Endodermal cell (in vitro differentiated cells): ENCODE measurements at regions not wholly inside any gene's neighbourhood (a gene's known extent, or its start where the extent isn't known, plus 50 kb on each side); places are given as distances from the start of the nearest gene placed in this dataset.

Source experiments
- DNase-seq: peaks from one replicate; pipeline ENCODE4 v3.0.0-alpha.2; 2017
- H3K27ac ChIP-seq: 2 replicates; pipeline ENCODE4 v1.5.1; 2013; ENCODE audit warnings: mild to moderate bottlenecking, low read depth, low read length, moderate library complexity
- H3K27me3 ChIP-seq: 2 replicates; pipeline ENCODE4 v1.6.1; 2013; ENCODE audit warnings: mild to moderate bottlenecking, low read length, moderate library complexity; ENCODE audit not compliant: insufficient read depth, control insufficient read depth, poor library complexity, severe bottlenecking
- H3K36me3 ChIP-seq: 2 replicates; pipeline ENCODE4 v1.7.0; 2013; ENCODE audit warnings: mild to moderate bottlenecking, low read length, moderate library complexity; ENCODE audit not compliant: control insufficient read depth, insufficient read depth
- H3K4me1 ChIP-seq: one replicate; pipeline ENCODE4 v1.7.0; 2013; ENCODE audit warnings: low read length; ENCODE audit not compliant: control insufficient read depth, insufficient read depth
- H3K4me3 ChIP-seq: 2 replicates; pipeline ENCODE4 v1.5.1; 2013; ENCODE audit warnings: mild to moderate bottlenecking, low read length, moderate library complexity
- H3K9ac ChIP-seq: 2 replicates; pipeline ENCODE4 v1.6.1; 2013; ENCODE audit warnings: mild to moderate bottlenecking, low read length, moderate library complexity; ENCODE audit not compliant: poor library complexity, severe bottlenecking; ENCODE audit errors: extremely low read depth
- H3K9me3 ChIP-seq: 2 replicates; pipeline ENCODE4 v1.6.1; 2013; ENCODE audit warnings: mild to moderate bottlenecking, low read length, moderate library complexity; ENCODE audit not compliant: control insufficient read depth
- H3K27ac Mint-ChIP-seq: 2 replicates; pipeline ENCODE4 v1.8.0; 2020; ENCODE audit warnings: mixed read lengths
- H3K27me3 Mint-ChIP-seq: 2 replicates; pipeline ENCODE4 v1.8.0; 2021; ENCODE audit warnings: mild to moderate bottlenecking, mixed read lengths; ENCODE audit not compliant: insufficient read depth
- H3K36me3 Mint-ChIP-seq: 2 replicates; pipeline ENCODE4 v1.8.0; 2020; ENCODE audit warnings: low read depth, mixed read lengths
- H3K4me1 Mint-ChIP-seq: 2 replicates; pipeline ENCODE4 v1.8.0; 2020; ENCODE audit warnings: mixed read lengths
- H3K4me3 Mint-ChIP-seq: 2 replicates; pipeline ENCODE4 v1.8.0; 2020; ENCODE audit warnings: mild to moderate bottlenecking, moderate library complexity, mixed read lengths
- H3K9me3 Mint-ChIP-seq: 2 replicates; pipeline ENCODE4 v1.8.0; 2020; ENCODE audit warnings: mild to moderate bottlenecking, mixed read lengths
- WGBS, 2 experiments: methylation state at CpG; one replicate each; pipeline versions ENCODE4 v1.1.5 to v1.1.7; 2013; ENCODE audit warnings: missing lambda C conversion rate in 2 of 2, mixed read lengths in 1 of 2; ENCODE audit not compliant: insufficient coverage in 1 of 2, insufficient read length in 1 of 2; 5-methylcytosine and 5-hydroxymethylcytosine counted together
- TF ChIP-seq, protein P1 (sequence below): fragments of 200-600 bp; sonication (generic); conservative IDR thresholded peaks from 2 replicates; pipeline ENCODE4 v1.5.0; 2021; ENCODE audit warnings: antibody characterized with exemption, mild to moderate bottlenecking

GRCh38 chr20:4081421-4081820 is 66.1 kb upstream of the RNF24 start:
- no peak overlapping the region for H3K27ac Mint-ChIP-seq
- DNase-seq, result no peak
- H3K27me3 Mint-ChIP-seq, result peaks cover 17% of the 10 kb centered on the region
- Histone ChIP-seq H3K27me3 (no peaks in the 10 kb centered on the region), H3K4me1 (no peaks in the 10 kb centered on the region), H3K27ac (no peak overlapping the region), H3K4me3 (no peak overlapping the region), H3K36me3 (no peaks in the 10 kb centered on the region), H3K9ac (no peak overlapping the region), H3K9me3 (peaks cover 4% of the 10 kb centered on the region)
- TF ChIP-seq, protein P1, sequence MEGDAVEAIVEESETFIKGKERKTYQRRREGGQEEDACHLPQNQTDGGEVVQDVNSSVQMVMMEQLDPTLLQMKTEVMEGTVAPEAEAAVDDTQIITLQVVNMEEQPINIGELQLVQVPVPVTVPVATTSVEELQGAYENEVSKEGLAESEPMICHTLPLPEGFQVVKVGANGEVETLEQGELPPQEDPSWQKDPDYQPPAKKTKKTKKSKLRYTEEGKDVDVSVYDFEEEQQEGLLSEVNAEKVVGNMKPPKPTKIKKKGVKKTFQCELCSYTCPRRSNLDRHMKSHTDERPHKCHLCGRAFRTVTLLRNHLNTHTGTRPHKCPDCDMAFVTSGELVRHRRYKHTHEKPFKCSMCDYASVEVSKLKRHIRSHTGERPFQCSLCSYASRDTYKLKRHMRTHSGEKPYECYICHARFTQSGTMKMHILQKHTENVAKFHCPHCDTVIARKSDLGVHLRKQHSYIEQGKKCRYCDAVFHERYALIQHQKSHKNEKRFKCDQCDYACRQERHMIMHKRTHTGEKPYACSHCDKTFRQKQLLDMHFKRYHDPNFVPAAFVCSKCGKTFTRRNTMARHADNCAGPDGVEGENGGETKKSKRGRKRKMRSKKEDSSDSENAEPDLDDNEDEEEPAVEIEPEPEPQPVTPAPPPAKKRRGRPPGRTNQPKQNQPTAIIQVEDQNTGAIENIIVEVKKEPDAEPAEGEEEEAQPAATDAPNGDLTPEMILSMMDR, result no peak
- H3K4me3 Mint-ChIP-seq, result no peak overlapping the region
- 100% methylated on average over 1 to 4 of the region's 4 CpGs for WGBS, 2 experiments
- no peaks in the 10 kb centered on the region for H3K36me3 Mint-ChIP-seq
- H3K4me1 Mint-ChIP-seq, result peaks cover 17% of the 10 kb centered on the region
- peaks cover 5% of the 10 kb centered on the region for H3K9me3 Mint-ChIP-seq

DNA sequence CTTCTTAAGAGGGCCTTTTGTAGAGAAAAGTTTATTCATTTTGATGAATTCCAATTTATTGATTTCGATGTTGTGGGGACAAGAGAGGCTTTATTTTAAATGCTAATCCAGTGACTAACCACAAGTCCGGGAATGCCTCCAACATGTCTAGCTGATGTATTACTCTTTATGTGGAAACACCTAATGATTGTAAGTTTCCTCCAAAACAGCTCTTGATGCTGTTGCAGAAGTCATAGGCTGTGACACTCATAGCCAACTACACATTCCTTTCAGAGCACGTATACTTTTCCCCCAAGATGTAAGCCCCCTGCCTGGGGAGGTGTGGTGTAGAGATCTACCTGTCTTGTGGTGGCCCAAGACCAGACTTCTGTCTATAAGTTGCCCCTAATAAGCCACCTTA is 61.3 kb upstream of the RNF24 start:
- 100% methylated on average over 3 of the region's 3 CpGs for WGBS, 2 experiments
- H3K27me3 Mint-ChIP-seq, result no peaks in the 10 kb centered on the region
- no peak overlapping the region for H3K4me3 Mint-ChIP-seq
- Histone ChIP-seq H3K27ac (no peak overlapping the region), H3K27me3 (no peaks in the 10 kb centered on the region), H3K9ac (no peak overlapping the region), H3K9me3 (no peaks in the 10 kb centered on the region), H3K36me3 (no peaks in the 10 kb centered on the region), H3K4me1 (peaks cover 3% of the 10 kb centered on the region), H3K4me3 (no peak overlapping the region)
- no peaks in the 10 kb centered on the region for H3K36me3 Mint-ChIP-seq
- peaks cover 13% of the 10 kb centered on the region for H3K4me1 Mint-ChIP-seq
- TF ChIP-seq, protein P1, result no peak
- H3K9me3 Mint-ChIP-seq, result peaks cover 3% of the 10 kb centered on the region
- no peak for DNase-seq
- no peak overlapping the region for H3K27ac Mint-ChIP-seq

- Mint-ChIP-seq H3K36me3 (no peaks in the 10 kb centered on the region), H3K4me1 (peaks cover 16% of the 10 kb centered on the region)
Observed at GRCh38 chr20:4076033-4076432, 60.7 kb upstream of the RNF24 start.

More at GRCh38 chr20:4076033-4076432, 60.7 kb upstream of the RNF24 start:
- no peak overlapping the region for H3K27ac Mint-ChIP-seq
- WGBS, 2 experiments, result 97% methylated on average over 2 of the region's 3 CpGs; no CpG with 5 or more reads in 1 of the 2 experiments
- no peak overlapping the region for H3K4me3 Mint-ChIP-seq
- TF ChIP-seq, protein P1, result no peak
- no peak overlapping the region for H3K4me3 ChIP-seq
- H3K4me1 ChIP-seq, result peaks cover 3% of the 10 kb centered on the region
- DNase-seq, result no peak
- no peak overlapping the region for H3K9ac ChIP-seq
- no peaks in the 10 kb centered on the region for H3K36me3 ChIP-seq
- H3K9me3 ChIP-seq, result no peaks in the 10 kb centered on the region
- no peaks in the 10 kb centered on the region for H3K27me3 ChIP-seq
- H3K27ac ChIP-seq, result no peak overlapping the region
- no peaks in the 10 kb centered on the region for H3K9me3 Mint-ChIP-seq
- no peaks in the 10 kb centered on the region for H3K27me3 Mint-ChIP-seq
